ENCODE measurements at regions not wholly inside any gene's neighbourhood (a gene's known extent, or its start where the extent isn't known, plus 50 kb on each side); places are given as distances from the start of the nearest gene placed in this dataset.

DNA sequence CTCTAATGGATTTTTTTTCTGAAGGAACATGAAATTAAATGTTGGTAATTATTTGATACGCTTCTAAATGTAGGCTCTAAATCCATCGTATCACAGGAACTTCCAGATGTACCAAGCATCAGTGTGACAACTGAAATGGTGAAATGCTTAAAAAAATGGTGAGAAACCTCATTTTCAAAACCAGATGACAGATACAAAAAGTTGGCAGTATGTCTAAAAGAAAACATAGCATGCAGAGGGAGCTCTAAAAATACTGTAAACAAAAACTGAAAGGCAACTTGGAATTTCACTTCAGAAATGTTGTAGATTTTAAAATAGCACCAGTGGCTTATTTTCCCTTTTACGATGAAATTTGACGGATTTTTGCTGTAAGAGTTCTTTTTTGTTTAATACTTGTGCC is 1043.6 kb upstream of the WWC1 start:
- no peak overlapping the region for H3K9ac ChIP-seq (ENCODE audit: low read length)
- no peaks in the 10 kb centered on the region for H3K79me2 ChIP-seq (ENCODE audit: insufficient read depth, low read length)
- no peak overlapping the region for H3K4me2 ChIP-seq (ENCODE audit: low read length)
- TF ChIP-seq, protein P1, sequence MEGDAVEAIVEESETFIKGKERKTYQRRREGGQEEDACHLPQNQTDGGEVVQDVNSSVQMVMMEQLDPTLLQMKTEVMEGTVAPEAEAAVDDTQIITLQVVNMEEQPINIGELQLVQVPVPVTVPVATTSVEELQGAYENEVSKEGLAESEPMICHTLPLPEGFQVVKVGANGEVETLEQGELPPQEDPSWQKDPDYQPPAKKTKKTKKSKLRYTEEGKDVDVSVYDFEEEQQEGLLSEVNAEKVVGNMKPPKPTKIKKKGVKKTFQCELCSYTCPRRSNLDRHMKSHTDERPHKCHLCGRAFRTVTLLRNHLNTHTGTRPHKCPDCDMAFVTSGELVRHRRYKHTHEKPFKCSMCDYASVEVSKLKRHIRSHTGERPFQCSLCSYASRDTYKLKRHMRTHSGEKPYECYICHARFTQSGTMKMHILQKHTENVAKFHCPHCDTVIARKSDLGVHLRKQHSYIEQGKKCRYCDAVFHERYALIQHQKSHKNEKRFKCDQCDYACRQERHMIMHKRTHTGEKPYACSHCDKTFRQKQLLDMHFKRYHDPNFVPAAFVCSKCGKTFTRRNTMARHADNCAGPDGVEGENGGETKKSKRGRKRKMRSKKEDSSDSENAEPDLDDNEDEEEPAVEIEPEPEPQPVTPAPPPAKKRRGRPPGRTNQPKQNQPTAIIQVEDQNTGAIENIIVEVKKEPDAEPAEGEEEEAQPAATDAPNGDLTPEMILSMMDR (IDR thresholded peaks at IDR 0.05; ENCODE audit: low read length): no peak
- TF ChIP-seq EZH2 (IDR thresholded peaks at IDR 0.05; ENCODE audit: borderline replicate concordance, low read length): no peak
- no peaks in the 10 kb centered on the region for H3K36me3 ChIP-seq (ENCODE audit: insufficient read depth, low read length)
- H3K4me3 ChIP-seq (ENCODE audit: low read depth, low read length, poor library complexity, severe bottlenecking): no peak overlapping the region
- no peak overlapping the region for H3K27ac ChIP-seq (ENCODE audit: low read depth, low read length, poor library complexity, severe bottlenecking)
- H3F3A ChIP-seq (ENCODE audit: insufficient read depth, low read length): no peaks in the 10 kb centered on the region
- H3K9me3 ChIP-seq (ENCODE audit: low read length): no peaks in the 10 kb centered on the region
- H3K9me2 ChIP-seq (ENCODE audit: low read depth, low read length): no peaks in the 10 kb centered on the region
- H3K27me3 ChIP-seq (ENCODE audit: insufficient read depth, low read length): no peaks in the 10 kb centered on the region
- H3K4me1 ChIP-seq (ENCODE audit: insufficient read depth, low read length, severe bottlenecking): no peaks in the 10 kb centered on the region
- no peaks in the 10 kb centered on the region for H4K20me1 ChIP-seq (ENCODE audit: insufficient read depth, low read length)
- no peak overlapping the region for H2AFZ ChIP-seq (ENCODE audit: low read length)

DNA sequence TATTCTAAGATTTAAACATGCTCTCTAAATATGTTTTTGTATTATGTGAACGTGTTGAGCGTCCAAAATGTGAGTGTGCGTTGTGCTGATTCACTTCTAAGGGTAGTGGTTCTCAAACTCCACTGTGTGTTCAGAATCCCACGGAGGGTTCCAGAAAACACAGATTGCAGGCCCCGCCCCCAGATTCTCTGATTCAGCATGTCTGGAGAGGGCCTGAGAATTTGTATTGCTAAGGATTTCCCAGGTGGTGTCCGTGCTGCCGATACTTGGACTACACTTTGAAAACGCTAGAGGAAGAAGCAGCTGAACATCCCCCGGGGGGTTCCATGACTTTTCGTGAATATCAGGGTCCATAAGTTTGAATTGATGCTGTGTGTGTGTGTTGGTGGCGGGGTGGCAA is 1043.2 kb upstream of the WWC1 start:
- no peak overlapping the region for H3K27ac ChIP-seq (ENCODE audit: low read depth, low read length, poor library complexity, severe bottlenecking)

DNA sequence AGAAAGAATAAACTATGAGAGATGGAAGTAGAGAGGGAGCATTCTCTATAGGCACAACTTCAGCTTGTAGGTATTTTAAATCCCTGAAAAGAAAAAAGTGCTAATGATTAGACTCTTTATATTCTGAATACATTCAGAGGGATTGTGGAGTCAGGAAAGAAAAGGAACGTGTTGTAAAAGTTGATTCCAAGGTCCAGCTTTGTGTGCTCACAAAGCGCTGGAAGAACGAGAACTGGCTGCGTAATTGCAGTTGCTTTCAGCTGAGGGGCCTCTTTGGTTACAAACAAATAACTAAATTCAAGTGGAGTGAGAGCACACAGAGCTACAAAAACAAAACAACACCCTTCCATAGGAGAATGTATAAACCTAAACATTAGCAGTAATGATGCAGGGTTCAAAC is 1040.4 kb upstream of the WWC1 start:
- no peak overlapping the region for H3K4me3 ChIP-seq (ENCODE audit: low read depth, low read length, poor library complexity, severe bottlenecking)
- no peak overlapping the region for H3K9ac ChIP-seq (ENCODE audit: low read length)
- no peaks in the 10 kb centered on the region for H3F3A ChIP-seq (ENCODE audit: insufficient read depth, low read length)
- H3K9me2 ChIP-seq (ENCODE audit: low read depth, low read length): no peaks in the 10 kb centered on the region
- no peak overlapping the region for H2AFZ ChIP-seq (ENCODE audit: low read length)
- no peaks in the 10 kb centered on the region for H3K27me3 ChIP-seq (ENCODE audit: insufficient read depth, low read length)
- TF ChIP-seq EZH2 (IDR thresholded peaks at IDR 0.05; ENCODE audit: borderline replicate concordance, low read length): no peak
- TF ChIP-seq, protein P1 (IDR thresholded peaks at IDR 0.05; ENCODE audit: low read length): no peak
- no peaks in the 10 kb centered on the region for H3K36me3 ChIP-seq (ENCODE audit: insufficient read depth, low read length)
- no peaks in the 10 kb centered on the region for H4K20me1 ChIP-seq (ENCODE audit: insufficient read depth, low read length)
- no peaks in the 10 kb centered on the region for H3K79me2 ChIP-seq (ENCODE audit: insufficient read depth, low read length)
- H3K4me2 ChIP-seq (ENCODE audit: low read length): no peak overlapping the region
- no peaks in the 10 kb centered on the region for H3K9me3 ChIP-seq (ENCODE audit: low read length)
- H3K27ac ChIP-seq (ENCODE audit: low read depth, low read length, poor library complexity, severe bottlenecking): no peak overlapping the region
- H3K4me1 ChIP-seq (ENCODE audit: insufficient read depth, low read length, severe bottlenecking): no peaks in the 10 kb centered on the region

More for the DNA sequence above, 1043.2 kb upstream of the WWC1 start:
- TF ChIP-seq, protein P1 (IDR thresholded peaks at IDR 0.05; ENCODE audit: low read length): no peak
- no peak for TF ChIP-seq EZH2 (IDR thresholded peaks at IDR 0.05; ENCODE audit: borderline replicate concordance, low read length)
- H3F3A ChIP-seq (ENCODE audit: insufficient read depth, low read length): no peaks in the 10 kb centered on the region
- no peaks in the 10 kb centered on the region for H3K27me3 ChIP-seq (ENCODE audit: insufficient read depth, low read length)
- H3K4me3 ChIP-seq (ENCODE audit: low read depth, low read length, poor library complexity, severe bottlenecking): no peak overlapping the region
- H4K20me1 ChIP-seq (ENCODE audit: insufficient read depth, low read length): no peaks in the 10 kb centered on the region
- H3K4me2 ChIP-seq (ENCODE audit: low read length): no peak overlapping the region
- H3K79me2 ChIP-seq (ENCODE audit: insufficient read depth, low read length): no peaks in the 10 kb centered on the region
- no peaks in the 10 kb centered on the region for H3K9me2 ChIP-seq (ENCODE audit: low read depth, low read length)
- H2AFZ ChIP-seq (ENCODE audit: low read length): no peak overlapping the region
- H3K4me1 ChIP-seq (ENCODE audit: insufficient read depth, low read length, severe bottlenecking): no peaks in the 10 kb centered on the region
- H3K36me3 ChIP-seq (ENCODE audit: insufficient read depth, low read length): no peaks in the 10 kb centered on the region
- no peaks in the 10 kb centered on the region for H3K9me3 ChIP-seq (ENCODE audit: low read length)
- no peak overlapping the region for H3K9ac ChIP-seq (ENCODE audit: low read length)
